ENCODE measurements at regions not wholly inside any gene's neighbourhood (a gene's known extent, or its start where the extent isn't known, plus 50 kb on each side); places are given as distances from the start of the nearest gene placed in this dataset.

GRCh38 chr10:78184851-78185692 lies 151.4 kb downstream of the RPS24 start:
- H3K4me3 ChIP-seq (replicated peaks in 1 of 3) = no peak overlapping the region

GRCh38 chr10:78185693-78186055 lies 152.0 kb downstream of the RPS24 start:
- Histone ChIP-seq H3K27ac (no peak overlapping the region), H3K9me3 (no peaks in the 10 kb centered on the region), H3K4me3 (replicated peaks in 1 of 3) (no peak overlapping the region), H3K27me3 (no peaks in the 10 kb centered on the region), H3K4me1 (peaks cover 0 to 11% of the 10 kb centered on the region in 2 donors), H3K36me3 (no peaks in the 10 kb centered on the region)
- WGBS, 2 donors = 79 to 80% methylated on average over 2 of the region's 2 CpGs
- peak; percentile 10 to 12 for DNase-seq
- TF ChIP-seq POLR2A (IDR thresholded peaks at IDR 0.05) = no peak
- TF ChIP-seq CTCF (IDR thresholded peaks at IDR 0.05) = no peak
- intact Hi-C loops (cut with DNase I) = no loop called here

More at GRCh38 chr10:78184851-78185692, 151.4 kb downstream of the RPS24 start:
- Histone ChIP-seq H3K36me3 (no peaks in the 10 kb centered on the region), H3K4me1 (peaks cover 0 to 11% of the 10 kb centered on the region in 2 donors), H3K27ac (no peak overlapping the region), H3K27me3 (no peaks in the 10 kb centered on the region), H3K9me3 (no peaks in the 10 kb centered on the region)
- TF ChIP-seq POLR2A (IDR thresholded peaks at IDR 0.05) (no peak), CTCF (IDR thresholded peaks at IDR 0.05) (no peak)
- WGBS, 2 donors = 92 to 94% methylated on average over 19 of the region's 19 CpGs
- DNase-seq = no peak
- intact Hi-C loops (cut with DNase I) = no loop called here

- intact Hi-C loops (cut with DNase I) = no loop called here
- Histone ChIP-seq H3K27me3 (no peaks in the 10 kb centered on the region), H3K4me1 (peaks cover 0 to 11% of the 10 kb centered on the region in 2 donors), H3K9me3 (no peaks in the 10 kb centered on the region), H3K36me3 (no peaks in the 10 kb centered on the region), H3K4me3 (replicated peaks in 1 of 3) (no peak overlapping the region), H3K27ac (no peak overlapping the region)
- 80 to 91% methylated on average over 3 of the region's 3 CpGs for WGBS, 2 donors
- DNase-seq = no peak
- TF ChIP-seq CTCF (IDR thresholded peaks at IDR 0.05) (no peak), POLR2A (IDR thresholded peaks at IDR 0.05) (no peak)
Measured at GRCh38 chr10:78186572-78186971, 152.9 kb downstream of the RPS24 start.

DNA sequence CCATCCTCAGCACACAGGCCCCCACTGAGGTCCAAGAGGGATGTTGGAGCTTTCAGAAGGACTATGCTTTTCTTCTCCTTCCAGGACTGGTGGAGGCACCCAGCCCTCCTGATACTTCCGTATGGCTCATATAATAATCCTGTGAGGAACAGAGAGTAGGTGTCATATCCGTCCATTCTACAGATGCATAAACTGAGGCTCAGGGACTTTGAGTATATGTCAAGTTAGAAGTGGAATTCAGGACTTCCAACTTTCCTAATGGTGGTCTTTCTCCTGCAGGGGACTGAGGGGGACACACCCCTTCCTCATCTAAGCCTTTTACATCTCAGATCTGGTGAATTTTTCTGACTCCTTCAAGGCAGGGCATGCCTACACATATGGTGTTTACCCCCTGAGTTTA lies 153.7 kb downstream of the RPS24 start:
- intact Hi-C loops (cut with DNase I) = no loop called here
- WGBS, 2 donors = 100% methylated on average over 2 of the region's 2 CpGs

More for the DNA sequence above, 153.7 kb downstream of the RPS24 start:
- Histone ChIP-seq H3K4me1 (peaks cover 0 to 11% of the 10 kb centered on the region in 2 donors), H3K27me3 (no peaks in the 10 kb centered on the region), H3K36me3 (no peaks in the 10 kb centered on the region), H3K4me3 (replicated peaks in 1 of 3) (no peak overlapping the region), H3K27ac (no peak overlapping the region), H3K9me3 (no peaks in the 10 kb centered on the region)
- DNase-seq = no peak
- TF ChIP-seq CTCF (IDR thresholded peaks at IDR 0.05) (no peak), POLR2A (IDR thresholded peaks at IDR 0.05) (no peak)

Data from thyroid gland (tissue), 4 donors.